ENCODE measurements at regions not wholly inside any gene's neighbourhood (a gene's known extent, or its start where the extent isn't known, plus 50 kb on each side); places are given as distances from the start of the nearest gene placed in this dataset.

DNA sequence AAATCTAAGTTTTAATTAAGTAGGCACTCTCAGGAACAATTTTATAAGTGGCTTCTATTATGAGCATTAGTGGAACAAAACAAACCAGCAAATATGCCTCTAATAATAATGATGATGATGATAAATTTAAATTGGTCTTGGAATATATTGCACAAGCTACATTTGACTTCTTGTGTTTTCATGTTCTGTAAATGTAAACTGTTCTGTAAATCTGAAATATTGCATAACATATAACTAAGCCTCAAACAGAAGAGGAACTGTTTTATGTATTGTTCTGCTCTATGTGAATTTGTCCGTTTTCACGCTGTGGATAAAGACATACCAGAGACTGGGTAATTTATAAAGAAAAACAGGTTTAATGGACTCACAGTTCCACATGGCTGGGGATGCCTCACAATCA, 625.2 kb upstream of the CELF2 start:
- no peak for TF ChIP-seq EGR1 (IDR thresholded peaks at IDR 0.05)
- no peak for TF ChIP-seq TEAD4 (IDR thresholded peaks at IDR 0.05)
- TF ChIP-seq, protein P1, sequence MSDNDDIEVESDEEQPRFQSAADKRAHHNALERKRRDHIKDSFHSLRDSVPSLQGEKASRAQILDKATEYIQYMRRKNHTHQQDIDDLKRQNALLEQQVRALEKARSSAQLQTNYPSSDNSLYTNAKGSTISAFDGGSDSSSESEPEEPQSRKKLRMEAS (IDR thresholded peaks at IDR 0.05) = no peak
- TF ChIP-seq TCF12 (IDR thresholded peaks at IDR 0.05; ENCODE audit: low read depth) = no peak
- TF ChIP-seq CREB1 (IDR thresholded peaks at IDR 0.05; ENCODE audit: low read depth) = no peak

DNA sequence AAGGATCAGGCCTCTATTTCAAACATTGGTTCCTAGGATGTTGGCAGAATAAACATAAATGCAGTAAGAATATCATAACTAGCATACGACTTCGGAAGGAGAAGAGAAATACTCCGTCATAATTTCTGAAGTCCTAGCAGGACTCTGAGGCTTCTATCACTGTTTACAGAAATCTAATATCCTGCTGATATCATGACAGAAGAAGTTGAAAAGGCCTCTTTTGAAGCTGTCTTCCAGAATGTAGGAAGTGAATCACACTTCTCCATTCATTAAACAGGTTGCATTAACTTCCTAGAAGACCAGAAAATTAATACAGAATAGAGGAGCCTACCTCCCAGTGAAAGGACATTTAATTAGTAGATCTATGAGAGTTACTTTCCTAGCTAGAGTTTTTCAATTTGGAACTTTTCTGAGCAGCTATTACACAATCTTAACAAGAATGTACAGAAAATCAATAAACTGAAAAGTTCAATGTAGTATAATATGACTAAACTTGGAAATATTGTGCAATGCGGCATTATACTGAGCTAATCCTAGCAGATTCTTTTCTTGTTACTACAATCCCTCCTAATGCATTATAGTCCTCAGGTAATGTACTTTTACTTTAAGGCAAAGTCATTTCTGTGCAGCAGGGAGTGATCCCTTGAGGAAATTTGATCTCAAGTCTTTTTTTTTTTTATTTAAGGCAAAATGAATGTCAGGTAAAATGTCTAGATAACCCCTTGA, 622.6 kb upstream of the CELF2 start:
- TF ChIP-seq EP300 (IDR thresholded peaks at IDR 0.05; ENCODE audit: borderline replicate concordance) (no peak), TEAD4 (IDR thresholded peaks at IDR 0.05) (no peak), CEBPB (IDR thresholded peaks at IDR 0.05) (no peak), CREB1 (IDR thresholded peaks at IDR 0.05; ENCODE audit: low read depth) (no peak), RAD21 (IDR thresholded peaks at IDR 0.05; ENCODE audit: low read depth) (no peak), ZBTB7A (IDR thresholded peaks at IDR 0.05; ENCODE audit: low read depth) (no peak), YY1 (IDR thresholded peaks at IDR 0.05; ENCODE audit: low read depth) (no peak), TCF12 (IDR thresholded peaks at IDR 0.05; ENCODE audit: low read depth) (no peak), EGR1 (IDR thresholded peaks at IDR 0.05) (no peak), NFIC (IDR thresholded peaks at IDR 0.05) (no peak), TAF1 (IDR thresholded peaks at IDR 0.05; ENCODE audit: low read depth) (no peak), FOXM1 (IDR thresholded peaks at IDR 0.05; ENCODE audit: borderline replicate concordance, low read depth) (no peak)
- TF ChIP-seq, protein P2, sequence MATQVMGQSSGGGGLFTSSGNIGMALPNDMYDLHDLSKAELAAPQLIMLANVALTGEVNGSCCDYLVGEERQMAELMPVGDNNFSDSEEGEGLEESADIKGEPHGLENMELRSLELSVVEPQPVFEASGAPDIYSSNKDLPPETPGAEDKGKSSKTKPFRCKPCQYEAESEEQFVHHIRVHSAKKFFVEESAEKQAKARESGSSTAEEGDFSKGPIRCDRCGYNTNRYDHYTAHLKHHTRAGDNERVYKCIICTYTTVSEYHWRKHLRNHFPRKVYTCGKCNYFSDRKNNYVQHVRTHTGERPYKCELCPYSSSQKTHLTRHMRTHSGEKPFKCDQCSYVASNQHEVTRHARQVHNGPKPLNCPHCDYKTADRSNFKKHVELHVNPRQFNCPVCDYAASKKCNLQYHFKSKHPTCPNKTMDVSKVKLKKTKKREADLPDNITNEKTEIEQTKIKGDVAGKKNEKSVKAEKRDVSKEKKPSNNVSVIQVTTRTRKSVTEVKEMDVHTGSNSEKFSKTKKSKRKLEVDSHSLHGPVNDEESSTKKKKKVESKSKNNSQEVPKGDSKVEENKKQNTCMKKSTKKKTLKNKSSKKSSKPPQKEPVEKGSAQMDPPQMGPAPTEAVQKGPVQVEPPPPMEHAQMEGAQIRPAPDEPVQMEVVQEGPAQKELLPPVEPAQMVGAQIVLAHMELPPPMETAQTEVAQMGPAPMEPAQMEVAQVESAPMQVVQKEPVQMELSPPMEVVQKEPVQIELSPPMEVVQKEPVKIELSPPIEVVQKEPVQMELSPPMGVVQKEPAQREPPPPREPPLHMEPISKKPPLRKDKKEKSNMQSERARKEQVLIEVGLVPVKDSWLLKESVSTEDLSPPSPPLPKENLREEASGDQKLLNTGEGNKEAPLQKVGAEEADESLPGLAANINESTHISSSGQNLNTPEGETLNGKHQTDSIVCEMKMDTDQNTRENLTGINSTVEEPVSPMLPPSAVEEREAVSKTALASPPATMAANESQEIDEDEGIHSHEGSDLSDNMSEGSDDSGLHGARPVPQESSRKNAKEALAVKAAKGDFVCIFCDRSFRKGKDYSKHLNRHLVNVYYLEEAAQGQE (IDR thresholded peaks at IDR 0.05; ENCODE audit: low read depth) = no peak
- TF ChIP-seq, protein P1 (IDR thresholded peaks at IDR 0.05) = no peak
- TF ChIP-seq, protein P3, sequence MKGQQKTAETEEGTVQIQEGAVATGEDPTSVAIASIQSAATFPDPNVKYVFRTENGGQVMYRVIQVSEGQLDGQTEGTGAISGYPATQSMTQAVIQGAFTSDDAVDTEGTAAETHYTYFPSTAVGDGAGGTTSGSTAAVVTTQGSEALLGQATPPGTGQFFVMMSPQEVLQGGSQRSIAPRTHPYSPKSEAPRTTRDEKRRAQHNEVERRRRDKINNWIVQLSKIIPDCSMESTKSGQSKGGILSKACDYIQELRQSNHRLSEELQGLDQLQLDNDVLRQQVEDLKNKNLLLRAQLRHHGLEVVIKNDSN (IDR thresholded peaks at IDR 0.05) = no peak

DNA sequence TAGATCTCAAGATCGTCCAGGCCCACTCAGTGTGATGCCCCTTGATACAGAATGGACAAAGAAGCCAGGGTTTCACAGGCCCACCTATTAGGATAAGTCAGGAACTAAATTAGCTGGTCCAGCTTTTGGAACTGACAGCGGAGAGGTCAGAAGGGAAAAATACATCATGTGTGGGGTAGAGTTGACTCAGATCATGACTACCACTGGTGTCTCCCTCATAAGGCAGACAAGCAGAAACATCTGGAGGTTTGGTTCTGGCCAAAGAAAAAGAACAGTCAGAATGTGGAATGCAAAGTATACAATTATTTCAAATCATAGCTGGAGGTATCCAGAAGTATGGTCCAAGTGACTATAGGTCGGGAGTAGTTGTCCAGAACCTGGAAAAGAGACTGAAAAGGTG, 621.1 kb upstream of the CELF2 start:
- no peak for TF ChIP-seq CREB1 (IDR thresholded peaks at IDR 0.05; ENCODE audit: low read depth)
- no peak for TF ChIP-seq NFIC (IDR thresholded peaks at IDR 0.05)
- TF ChIP-seq, protein P1 (IDR thresholded peaks at IDR 0.05) = no peak
- TF ChIP-seq, protein P3 (IDR thresholded peaks at IDR 0.05) = no peak
- no peak for TF ChIP-seq ZBTB7A (IDR thresholded peaks at IDR 0.05; ENCODE audit: low read depth)
- no peak for TF ChIP-seq TCF12 (IDR thresholded peaks at IDR 0.05; ENCODE audit: low read depth)
- no peak for TF ChIP-seq CEBPB (IDR thresholded peaks at IDR 0.05)

DNA sequence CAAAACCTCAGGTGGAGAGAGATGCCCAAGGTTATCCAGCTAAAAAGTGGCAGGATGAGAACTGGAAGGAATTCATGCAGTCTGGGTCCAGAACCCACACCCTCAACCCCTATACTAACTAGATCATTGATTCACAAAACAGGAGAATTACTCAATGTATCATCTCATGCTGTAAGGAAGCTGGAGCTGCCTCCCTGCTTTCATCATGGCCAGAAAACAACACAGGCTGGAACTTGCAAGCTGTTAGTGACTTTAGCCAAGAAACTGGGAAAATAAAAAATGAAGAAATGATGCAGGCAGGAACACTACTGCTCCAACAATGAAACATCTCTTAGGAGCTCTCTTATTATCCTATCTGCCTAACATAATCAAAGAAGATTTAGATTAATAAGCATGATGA, 619.8 kb upstream of the CELF2 start:
- no peak for TF ChIP-seq YY1 (IDR thresholded peaks at IDR 0.05; ENCODE audit: low read depth)

DNA sequence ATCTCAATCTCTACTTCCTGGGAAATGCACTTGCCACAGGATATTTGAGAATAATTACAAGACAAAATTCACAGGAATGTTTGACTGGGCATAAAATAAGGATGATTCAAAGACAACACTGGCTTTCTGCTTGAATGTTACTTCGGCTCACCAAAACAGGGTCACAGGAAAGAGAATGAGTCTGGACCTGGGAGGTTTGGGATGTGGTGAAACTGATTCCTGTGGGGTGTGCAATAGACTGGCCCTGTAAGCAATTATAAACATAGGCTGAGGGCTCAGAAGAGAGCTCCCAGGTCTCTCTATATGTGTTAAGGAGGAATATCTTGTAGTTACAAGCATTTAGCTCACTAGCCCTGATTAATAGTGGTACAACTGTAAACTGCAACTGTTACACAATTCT, 613.9 kb upstream of the CELF2 start:
- TF ChIP-seq EP300 (IDR thresholded peaks at IDR 0.05; ENCODE audit: borderline replicate concordance) (no peak), CEBPB (IDR thresholded peaks at IDR 0.05) (no peak), EGR1 (IDR thresholded peaks at IDR 0.05) (no peak), CREB1 (IDR thresholded peaks at IDR 0.05; ENCODE audit: low read depth) (no peak), ZBTB7A (IDR thresholded peaks at IDR 0.05; ENCODE audit: low read depth) (no peak), RAD21 (IDR thresholded peaks at IDR 0.05; ENCODE audit: low read depth) (no peak), FOXM1 (IDR thresholded peaks at IDR 0.05; ENCODE audit: borderline replicate concordance, low read depth) (no peak)
- TF ChIP-seq, protein P3 (IDR thresholded peaks at IDR 0.05) = no peak
- TF ChIP-seq, protein P2 (IDR thresholded peaks at IDR 0.05; ENCODE audit: low read depth) = no peak
- TF ChIP-seq, protein P1 (IDR thresholded peaks at IDR 0.05) = no peak
